Keratinocyte (primary cell): ENCODE measurements at regions not wholly inside any gene's neighbourhood (a gene's known extent, or its start where the extent isn't known, plus 50 kb on each side); places are given as distances from the start of the nearest gene placed in this dataset.

Experiments used
- CTCF ChIP-seq, 3 experiments: IDR thresholded peaks in 1 of 3; conservative IDR thresholded peaks in 1 of 3; optimal IDR thresholded peaks in 1 of 3; 2 replicates in 2 of 3; 3 replicates in 1 of 3; pipeline versions ENCODE3 to v1.5.1; 2011; ENCODE audit warnings: low read length in 3 of 3, mild to moderate bottlenecking in 3 of 3, moderate library complexity in 2 of 3, control low read depth in 1 of 3, inconsistent platforms in 1 of 3; ENCODE audit not compliant: insufficient read depth in 2 of 3; ENCODE audit errors: extremely low read depth in 1 of 3
- EZH2 ChIP-seq: IDR thresholded peaks from one replicate; pipeline ENCODE4 v1.6.1; 2012; ENCODE audit warnings: inconsistent platforms, mild to moderate bottlenecking, low read length, moderate library complexity

GRCh38 chr14:80055667-80056496 is 155.4 kb downstream of the DIO2 start:
- no peak for TF ChIP-seq EZH2
- peak; percentile 69 to 84 (median 78) for TF ChIP-seq CTCF (optimal IDR thresholded peaks at IDR 0.05 in 1 of 3, IDR thresholded peaks at IDR 0.05 in 1 of 3, conservative IDR thresholded peaks at IDR 0.05 in 1 of 3; ENCODE audit: extremely low read depth in 1 of 3, insufficient read depth in 2 of 3, low read length in 3 of 3)
